ENCODE measurements at regions not wholly inside any gene's neighbourhood (a gene's known extent, or its start where the extent isn't known, plus 50 kb on each side); places are given as distances from the start of the nearest gene placed in this dataset.

- TF ChIP-seq CTCF (tag by site-specific recombination; IDR thresholded peaks at IDR 0.05) (no peak), ZNF350 (tag by site-specific recombination; IDR thresholded peaks at IDR 0.05) (no peak), ZNF629 (tag by site-specific recombination; IDR thresholded peaks at IDR 0.05) (no peak), ZNF155 (tag by site-specific recombination; IDR thresholded peaks at IDR 0.05) (no peak), MYNN (tag by site-specific recombination; IDR thresholded peaks at IDR 0.05; ENCODE audit: borderline replicate concordance) (no peak), ZSCAN5A (tag by site-specific recombination; IDR thresholded peaks at IDR 0.05) (no peak), ZNF837 (tag by site-specific recombination; IDR thresholded peaks at IDR 0.05) (no peak), ZBTB44 (tag by site-specific recombination; IDR thresholded peaks at IDR 0.05) (no peak), ZNF211 (tag by site-specific recombination; IDR thresholded peaks at IDR 0.05; ENCODE audit: low read depth) (no peak), ZNF555 (tag by site-specific recombination; conservative IDR thresholded peaks at IDR 0.05) (no peak), YY1 (tag by site-specific recombination; IDR thresholded peaks at IDR 0.05) (no peak), ZNF670 (tag by site-specific recombination; IDR thresholded peaks at IDR 0.05; ENCODE audit: low read depth) (no peak)
Observed at GRCh38 chr7:1295776-1296355, 63.2 kb downstream of the UNCX start.

Data from HEK293 (cell line).